ENCODE measurements at regions not wholly inside any gene's neighbourhood (a gene's known extent, or its start where the extent isn't known, plus 50 kb on each side); places are given as distances from the start of the nearest gene placed in this dataset.

GRCh38 chr3:144756704-144757440, 785.2 kb downstream of the DIPK2A start:
- intact Hi-C loops (cut with DNase I): no loop called here
- DNase-seq: no peak
- no peak for TF ChIP-seq CTCF (IDR thresholded peaks at IDR 0.05)

DNA sequence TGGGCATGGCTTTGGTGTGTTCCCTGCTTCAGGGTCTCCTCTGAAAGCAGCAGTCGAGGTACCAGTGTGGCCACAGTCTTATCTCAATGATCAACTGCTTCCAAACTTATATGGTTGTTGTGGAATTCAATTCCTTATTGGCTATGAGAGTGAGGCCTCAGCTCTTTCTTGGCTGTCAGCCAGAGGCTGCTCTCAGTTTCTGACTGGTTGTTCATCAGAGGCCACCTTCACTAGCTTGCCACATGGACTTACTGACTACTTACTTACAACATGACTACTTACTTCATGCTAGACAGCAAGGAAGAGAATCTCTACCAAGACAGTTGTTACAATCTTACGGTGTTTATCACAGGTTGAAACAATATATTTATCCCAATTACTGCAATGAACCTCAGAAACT, 789.2 kb downstream of the DIPK2A start:
- Histone ChIP-seq H3K27me3 (no peaks in the 10 kb centered on the region), H3K9me3 (no peaks in the 10 kb centered on the region), H3K4me1 (no peaks in the 10 kb centered on the region), H3K4me3 (no peak overlapping the region), H3K9ac (ENCODE audit: low read depth in 2 of 2, low read length in 2 of 2) (no peak overlapping the region), H3K27ac (no peak overlapping the region), H3K36me3 (no peaks in the 10 kb centered on the region)
- no peak for DNase-seq
- intact Hi-C loops (cut with DNase I): no loop called here
- no peak for TF ChIP-seq CTCF (IDR thresholded peaks at IDR 0.05)

More at GRCh38 chr3:144756704-144757440, 785.2 kb downstream of the DIPK2A start:
- Histone ChIP-seq H3K27me3 (no peaks in the 10 kb centered on the region), H3K9ac (ENCODE audit: low read depth in 2 of 2, low read length in 2 of 2) (no peak overlapping the region), H3K4me1 (no peaks in the 10 kb centered on the region), H3K4me3 (no peak overlapping the region), H3K27ac (no peak overlapping the region), H3K36me3 (no peaks in the 10 kb centered on the region), H3K9me3 (no peaks in the 10 kb centered on the region)

DNA sequence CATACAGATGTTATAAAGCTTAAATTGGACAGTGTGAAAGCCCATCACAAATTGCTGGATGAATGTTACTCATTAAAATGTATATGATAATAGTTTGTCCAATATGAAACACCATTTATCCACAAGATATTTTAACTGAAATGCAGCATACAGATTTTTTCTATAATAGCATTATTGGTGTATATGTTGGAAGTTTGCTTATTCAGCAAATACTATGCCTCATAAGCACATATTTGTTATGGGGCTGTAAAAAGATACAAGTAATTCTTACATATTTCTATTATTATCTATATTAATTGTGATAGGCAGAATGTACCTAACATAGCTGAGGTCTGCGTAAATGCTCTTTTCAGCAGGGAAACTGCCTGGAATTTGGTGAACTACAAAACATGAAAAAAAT, 790.5 kb downstream of the DIPK2A start:
- no peaks in the 10 kb centered on the region for H3K36me3 ChIP-seq
- no peak overlapping the region for H3K4me3 ChIP-seq
- intact Hi-C loops (cut with DNase I): no loop called here
- H3K27me3 ChIP-seq: no peaks in the 10 kb centered on the region
- H3K9ac ChIP-seq (ENCODE audit: low read depth in 2 of 2, low read length in 2 of 2): no peak overlapping the region
- H3K27ac ChIP-seq: no peak overlapping the region
- no peaks in the 10 kb centered on the region for H3K4me1 ChIP-seq
- no peaks in the 10 kb centered on the region for H3K9me3 ChIP-seq
- DNase-seq: no peak
- no peak for TF ChIP-seq CTCF (IDR thresholded peaks at IDR 0.05)

DNA sequence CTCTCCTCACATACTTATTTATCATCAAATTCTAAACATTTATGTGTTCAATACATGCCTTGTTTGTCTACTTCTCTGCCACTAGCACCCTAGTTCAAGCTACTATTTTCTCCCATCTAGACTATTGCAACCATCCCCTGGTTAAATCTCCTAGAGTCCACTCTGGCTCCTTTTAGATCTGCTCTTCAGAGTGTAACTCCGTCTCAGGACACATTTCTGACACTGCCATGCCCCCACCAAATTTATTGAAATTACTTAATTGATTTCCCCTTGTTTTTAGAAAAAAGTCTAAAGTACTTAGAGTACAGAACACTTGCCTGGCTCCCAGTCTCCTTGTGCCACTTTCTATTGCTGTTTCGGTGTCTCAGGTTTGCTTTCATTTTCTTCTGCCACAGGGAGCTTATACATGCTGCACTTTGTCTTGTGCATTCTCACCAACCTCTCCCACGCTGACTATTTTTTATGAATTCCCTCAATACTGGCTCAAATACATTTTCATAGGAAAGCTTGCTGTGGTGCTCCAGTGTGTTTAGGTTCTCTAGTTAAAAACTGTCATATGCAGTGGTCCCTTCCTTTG, 792.3 kb downstream of the DIPK2A start:
- no peaks in the 10 kb centered on the region for H3K9me3 ChIP-seq
- DNase-seq: no peak
- intact Hi-C loops (cut with DNase I): no loop called here
- no peaks in the 10 kb centered on the region for H3K36me3 ChIP-seq
- TF ChIP-seq CTCF (IDR thresholded peaks at IDR 0.05): no peak
- no peak overlapping the region for H3K27ac ChIP-seq
- no peaks in the 10 kb centered on the region for H3K4me1 ChIP-seq
- H3K9ac ChIP-seq (ENCODE audit: low read depth in 2 of 2, low read length in 2 of 2): no peak overlapping the region
- H3K4me3 ChIP-seq: no peak overlapping the region
- H3K27me3 ChIP-seq: no peaks in the 10 kb centered on the region

GRCh38 chr3:144770281-144770680, 798.7 kb downstream of the DIPK2A start:
- Histone ChIP-seq H3K27ac (no peak overlapping the region), H3K9me3 (no peaks in the 10 kb centered on the region), H3K9ac (ENCODE audit: low read depth in 2 of 2, low read length in 2 of 2) (no peak overlapping the region), H3K4me1 (no peaks in the 10 kb centered on the region), H3K4me3 (no peak overlapping the region), H3K27me3 (no peaks in the 10 kb centered on the region), H3K36me3 (no peaks in the 10 kb centered on the region)
- TF ChIP-seq CTCF (IDR thresholded peaks at IDR 0.05): no peak
- intact Hi-C loops (cut with DNase I): no loop called here
- no peak for DNase-seq

Measured in colonic mucosa (tissue), 4 donors.